ENCODE measurements at regions not wholly inside any gene's neighbourhood (a gene's known extent, or its start where the extent isn't known, plus 50 kb on each side); places are given as distances from the start of the nearest gene placed in this dataset.

GRCh38 chrX:97797076-97797475, 913.4 kb downstream of the RPA4 start:
- TF ChIP-seq POLR2A (IDR thresholded peaks at IDR 0.05; ENCODE audit: borderline replicate concordance, extremely low read depth, insufficient read depth, insufficient read length) (no peak), ZNF274 (IDR thresholded peaks at IDR 0.05; ENCODE audit: low read depth, low read length) (no peak), TCF7L2 (IDR thresholded peaks at IDR 0.05; ENCODE audit: borderline replicate concordance, extremely low read depth, insufficient read depth, insufficient read length) (no peak), EZH2phosphoT487 (IDR thresholded peaks at IDR 0.05; ENCODE audit: borderline replicate concordance) (no peak), CTCF (IDR thresholded peaks at IDR 0.05 in 2 of 3, conservative IDR thresholded peaks at IDR 0.05 in 1 of 3; ENCODE audit: borderline replicate concordance in 1 of 3, insufficient read depth in 1 of 3, low read depth in 2 of 3, low read length in 2 of 3) (no peak), POLR2AphosphoS5 (IDR thresholded peaks at IDR 0.05; ENCODE audit: low read depth, low read length) (no peak), YY1 (IDR thresholded peaks at IDR 0.05; ENCODE audit: extremely low read depth, insufficient replicate concordance, low read depth, low read length) (no peak), RAD21 (IDR thresholded peaks at IDR 0.05; ENCODE audit: low read depth) (no peak)

Data from HCT116 (cell line).